ENCODE measurements at regions not wholly inside any gene's neighbourhood (a gene's known extent, or its start where the extent isn't known, plus 50 kb on each side); places are given as distances from the start of the nearest gene placed in this dataset.

DNA sequence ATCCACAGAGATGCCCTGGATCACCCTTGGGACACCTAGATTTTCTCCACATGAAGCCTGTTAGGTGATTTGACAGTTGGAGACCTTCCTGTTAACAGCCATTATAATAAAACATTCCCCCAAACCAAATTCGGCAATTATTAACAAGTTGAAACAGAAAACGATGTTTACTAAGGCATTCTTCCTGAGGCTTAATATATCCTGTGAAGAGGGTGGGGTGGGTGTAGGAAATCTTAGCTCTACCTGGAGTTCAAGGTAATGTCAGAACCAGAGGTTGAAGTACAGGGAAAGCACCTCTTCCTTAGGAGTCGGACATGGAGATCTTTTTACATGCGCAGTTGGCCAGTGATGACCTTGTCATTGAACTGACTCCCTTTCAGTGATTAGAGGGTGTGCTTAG lies 143.0 kb downstream of the FGF9 start:
- intact Hi-C loops (cut with DNase I), result no loop called here
- DNase-seq (no peak), ATAC-seq (ENCODE audit: poor library complexity) (no peak)

DNA sequence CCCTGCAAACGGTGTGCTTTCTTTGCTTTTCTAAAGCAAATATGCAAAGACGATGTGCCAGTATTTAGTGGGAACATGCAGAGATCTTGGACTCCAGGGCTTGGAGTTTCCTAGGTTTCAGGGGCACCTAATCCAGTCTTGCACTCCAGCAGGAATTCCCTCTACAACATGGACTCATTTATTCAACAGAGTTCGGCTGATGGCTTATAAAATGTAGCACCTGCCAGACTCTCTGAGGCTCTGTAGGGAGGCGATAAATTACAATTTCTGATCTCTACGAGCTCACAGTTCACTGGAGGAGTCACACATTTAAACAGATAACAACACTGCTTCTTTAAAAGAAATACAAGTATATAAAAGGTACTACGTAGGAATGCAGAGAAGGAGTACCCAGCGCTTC lies 143.7 kb downstream of the FGF9 start:
- DNase-seq (no peak), ATAC-seq (ENCODE audit: poor library complexity) (no peak)
- intact Hi-C loops (cut with DNase I), result no loop called here

DNA sequence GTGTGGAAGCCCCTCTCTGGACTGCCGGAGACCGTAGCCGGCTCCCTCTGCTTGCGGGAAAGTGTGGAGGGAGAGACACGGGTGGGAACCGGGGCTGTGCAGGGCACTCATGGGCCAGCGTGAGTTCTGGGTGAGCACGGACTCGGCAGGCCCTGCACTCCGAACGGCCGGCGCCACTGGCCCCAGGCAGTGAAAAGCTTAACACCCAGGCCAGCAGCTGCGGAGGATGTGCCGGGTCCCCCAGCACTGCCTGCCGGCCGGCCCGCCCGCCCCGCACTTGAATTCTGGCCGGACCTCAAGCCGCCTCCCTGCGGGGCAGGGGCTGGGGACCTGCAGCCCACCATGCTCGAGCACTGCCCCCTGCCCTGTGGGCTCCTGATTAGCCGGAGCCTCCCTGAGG lies 147.0 kb downstream of the FGF9 start:
- ATAC-seq (ENCODE audit: poor library complexity) (no peak), DNase-seq (no peak)
- intact Hi-C loops (cut with DNase I), result no loop called here

DNA sequence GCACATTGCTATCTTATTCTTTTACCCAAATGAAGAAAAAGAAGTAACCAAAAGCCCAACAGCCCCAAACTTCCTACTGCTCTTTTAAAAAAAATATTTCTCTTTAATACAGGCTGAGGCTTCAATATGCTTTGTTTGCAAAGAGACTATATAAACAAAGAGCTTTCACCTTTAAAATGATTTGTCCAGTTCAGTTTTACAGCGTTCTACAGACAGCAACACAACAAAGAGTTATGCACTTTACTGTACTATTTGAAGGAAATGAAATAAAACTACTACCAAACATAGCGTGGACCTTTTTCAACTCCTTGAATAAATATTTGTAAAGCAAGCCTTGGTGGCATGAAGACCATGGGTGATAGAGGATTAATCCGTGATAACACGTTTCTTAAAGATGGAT lies 151.2 kb downstream of the FGF9 start:
- intact Hi-C loops (cut with DNase I), result no loop called here
- DNase-seq (no peak), ATAC-seq (ENCODE audit: poor library complexity) (no peak)

DNA sequence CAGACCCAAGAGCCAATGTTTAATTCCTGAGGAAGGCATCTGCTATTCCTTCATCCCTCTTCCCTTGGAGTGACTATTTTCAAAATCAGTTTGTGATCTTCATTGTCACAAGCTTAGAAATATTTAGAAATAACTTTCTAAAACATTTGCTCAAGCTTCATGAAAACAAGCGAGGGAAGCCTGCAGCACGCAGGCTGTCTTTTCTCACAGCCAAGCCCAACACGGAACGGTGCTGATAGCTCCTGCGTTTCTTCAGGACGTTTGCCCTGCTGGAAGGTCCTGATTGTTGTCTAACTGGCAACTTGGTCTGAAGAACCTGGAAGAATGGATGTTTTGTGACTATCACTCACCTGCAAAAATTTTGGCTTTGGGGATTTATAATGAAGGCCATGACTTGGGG lies 152.5 kb downstream of the FGF9 start:
- DNase-seq, result no peak
- intact Hi-C loops (cut with DNase I), result no loop called here
- ATAC-seq (ENCODE audit: poor library complexity), result peak; percentile 56

DNA sequence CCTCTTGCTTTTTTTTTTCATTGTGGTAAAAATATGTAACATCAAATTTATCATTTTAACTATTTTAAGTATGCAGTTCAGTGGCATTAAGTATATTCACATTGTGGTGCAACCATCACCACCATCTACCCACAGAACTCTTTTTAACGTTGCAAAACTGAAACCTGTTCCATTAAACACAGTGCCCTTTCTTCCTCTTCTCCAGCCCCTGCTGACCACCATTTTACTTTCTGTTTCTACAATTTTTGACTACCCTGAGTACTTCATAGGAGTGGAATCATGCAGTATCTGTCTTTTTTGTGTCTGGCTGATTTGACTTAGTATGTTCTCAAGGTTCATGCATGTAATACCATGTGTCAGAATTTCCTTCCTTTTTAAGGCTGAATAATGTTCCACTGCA lies 153.1 kb downstream of the FGF9 start:
- intact Hi-C loops (cut with DNase I), result no loop called here
- no peak for ATAC-seq (ENCODE audit: poor library complexity)

DNA sequence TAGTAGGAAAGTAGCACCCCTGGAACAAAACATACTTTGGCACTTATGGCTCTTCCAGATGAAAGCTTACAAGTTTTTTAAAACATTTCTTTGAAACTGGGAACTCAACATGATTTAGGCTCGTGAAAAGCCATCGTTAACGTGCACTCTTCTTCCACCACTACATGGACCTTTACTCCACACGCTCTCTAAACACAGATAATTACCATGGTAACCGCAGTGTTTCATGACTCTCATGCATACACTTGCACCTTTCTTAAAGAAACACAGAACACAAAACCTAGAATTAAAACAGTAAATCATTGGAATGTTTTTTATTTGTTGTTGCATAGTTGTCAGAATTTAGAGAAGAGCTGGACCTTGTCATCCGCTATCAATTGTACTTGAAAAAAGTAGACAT lies 154.3 kb downstream of the FGF9 start:
- ATAC-seq (ENCODE audit: poor library complexity), result peak; percentile 55
- DNase-seq, result no peak
- intact Hi-C loops (cut with DNase I), result no loop called here

More for the DNA sequence above, 153.1 kb downstream of the FGF9 start:
- DNase-seq, result no peak

DNA sequence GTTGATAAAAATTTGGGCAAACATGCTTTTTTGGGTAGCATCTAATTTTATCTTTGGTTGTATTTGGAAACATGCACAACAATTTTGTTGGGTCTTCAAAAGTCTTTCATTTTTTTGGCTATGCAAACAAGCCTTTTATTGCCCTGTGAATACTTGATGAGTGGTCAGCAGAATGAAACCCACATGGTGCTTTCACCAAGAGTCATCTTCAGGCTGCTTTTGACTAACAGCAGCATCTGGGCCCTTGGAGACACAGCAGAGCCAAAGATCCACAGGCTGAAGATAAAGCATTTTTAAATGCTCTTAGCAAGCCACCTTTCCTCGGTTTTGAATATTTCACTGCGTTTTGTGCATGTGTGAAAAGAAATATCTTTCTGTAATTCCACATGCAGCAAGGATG lies 154.9 kb downstream of the FGF9 start:
- ATAC-seq (ENCODE audit: poor library complexity) (no peak), DNase-seq (no peak)
- intact Hi-C loops (cut with DNase I), result no loop called here

DNA sequence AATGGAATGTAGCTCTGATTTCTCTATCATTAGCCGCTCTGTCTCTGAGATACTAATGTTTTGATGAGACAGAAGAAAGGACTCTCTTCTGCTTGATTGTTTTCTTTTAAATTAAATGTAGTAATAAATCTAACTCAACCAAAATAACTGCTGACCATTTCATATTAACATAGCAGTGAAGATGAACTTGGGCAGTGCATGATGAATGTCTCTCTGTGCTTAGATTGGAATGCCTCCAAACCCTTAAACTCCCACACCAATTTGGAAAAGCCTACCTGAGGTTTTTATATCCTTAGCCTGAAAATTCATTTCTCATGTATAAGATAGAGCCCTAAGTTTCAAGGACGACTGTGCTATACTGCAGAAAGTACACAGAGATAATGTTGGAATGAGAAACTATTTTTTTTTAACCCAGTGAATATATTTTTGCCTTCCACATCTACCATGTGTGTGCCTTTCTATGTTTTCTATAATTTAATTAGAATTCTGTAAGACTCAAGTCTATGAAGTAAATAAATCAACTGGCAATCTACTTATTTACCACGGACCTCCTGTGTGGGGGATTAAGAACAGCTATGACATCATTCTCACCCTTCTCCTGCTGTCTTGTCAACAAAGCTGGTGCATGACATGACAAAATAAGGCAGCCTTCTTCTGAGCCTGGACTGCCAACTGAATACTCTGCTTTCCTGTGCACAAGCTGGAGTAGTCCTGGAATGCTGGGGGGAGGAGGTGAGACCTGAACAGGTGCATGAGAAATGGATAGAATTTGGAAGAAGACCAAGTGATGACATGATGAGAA lies 155.5 kb downstream of the FGF9 start:
- intact Hi-C loops (cut with DNase I), result no loop called here
- ATAC-seq (ENCODE audit: poor library complexity) (no peak), DNase-seq (no peak)

DNA sequence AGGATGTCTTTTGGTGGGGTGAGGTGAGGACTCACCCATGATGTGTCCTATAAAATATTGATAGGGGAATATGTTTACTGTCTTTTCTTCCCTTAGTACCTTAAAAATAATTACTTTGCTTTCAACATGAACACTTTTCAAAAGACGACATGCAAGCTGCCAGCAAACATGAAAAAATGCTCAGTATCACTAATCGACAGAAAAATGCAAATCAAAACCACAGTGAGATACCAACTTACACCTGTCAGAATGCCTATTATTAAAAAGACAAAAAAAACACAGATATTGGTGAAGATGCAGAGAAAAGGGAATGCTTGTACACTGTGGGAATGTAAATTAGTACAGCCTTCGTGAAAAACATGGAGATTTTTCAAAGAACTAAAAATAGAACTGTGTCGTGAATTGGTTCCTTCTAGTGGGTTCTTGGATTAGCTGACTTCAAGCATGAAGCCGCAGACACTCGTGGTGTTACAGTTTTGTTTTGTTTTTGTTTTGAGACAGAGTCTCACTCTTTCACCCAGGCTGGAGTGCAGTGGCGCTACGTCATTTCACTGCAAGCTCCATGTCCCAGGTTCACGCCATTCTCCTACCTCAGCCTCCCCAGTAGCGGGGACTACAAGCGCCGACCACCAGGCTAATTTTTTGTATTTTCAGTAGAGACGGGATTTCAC lies 160.9 kb downstream of the FGF9 start:
- ATAC-seq (ENCODE audit: poor library complexity) (no peak), DNase-seq (no peak)
- intact Hi-C loops (cut with DNase I), result no loop called here

DNA sequence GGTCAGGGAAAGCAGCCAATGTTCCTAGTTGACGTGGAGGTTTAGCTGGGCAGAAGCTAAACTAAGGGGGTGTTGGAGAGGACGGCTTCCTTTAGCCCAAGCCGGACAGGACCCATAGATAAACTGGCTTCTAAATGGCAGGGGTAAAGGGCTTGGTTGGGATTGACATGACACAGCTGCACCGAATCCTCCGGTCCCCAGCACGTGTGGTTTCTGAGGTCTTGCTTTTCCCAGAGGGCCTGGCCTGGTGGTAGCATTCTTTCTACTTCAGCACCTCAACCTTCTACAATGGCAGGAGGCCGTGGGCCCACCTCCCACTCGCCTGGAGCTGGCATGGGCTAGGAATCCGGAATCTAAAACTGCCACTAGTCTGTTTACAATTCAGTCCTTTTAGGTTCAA lies 163.0 kb downstream of the FGF9 start:
- intact Hi-C loops (cut with DNase I), result no loop called here
- DNase-seq (no peak), ATAC-seq (ENCODE audit: poor library complexity) (no peak)

DNA sequence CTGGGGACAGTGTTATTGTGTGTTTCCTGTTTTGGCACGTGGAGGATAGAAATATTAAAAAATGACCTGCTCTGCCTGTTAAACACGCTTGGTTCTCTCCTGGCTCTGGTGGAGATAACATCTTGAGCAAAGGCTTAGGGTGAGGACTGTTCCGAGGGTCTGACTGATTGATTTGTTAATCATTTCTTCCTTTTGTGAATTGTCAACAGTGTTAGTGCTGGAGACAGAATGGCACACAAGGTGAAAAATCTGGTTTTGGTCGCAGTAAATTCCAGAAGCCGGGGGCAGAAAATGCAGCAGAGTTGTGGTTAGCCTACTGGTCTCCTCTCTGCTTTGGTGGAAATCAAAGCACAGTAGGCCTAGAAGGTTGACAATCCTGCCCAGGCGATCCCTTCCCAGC lies 163.6 kb downstream of the FGF9 start:
- intact Hi-C loops (cut with DNase I), result no loop called here
- DNase-seq (no peak), ATAC-seq (ENCODE audit: poor library complexity) (no peak)

DNA sequence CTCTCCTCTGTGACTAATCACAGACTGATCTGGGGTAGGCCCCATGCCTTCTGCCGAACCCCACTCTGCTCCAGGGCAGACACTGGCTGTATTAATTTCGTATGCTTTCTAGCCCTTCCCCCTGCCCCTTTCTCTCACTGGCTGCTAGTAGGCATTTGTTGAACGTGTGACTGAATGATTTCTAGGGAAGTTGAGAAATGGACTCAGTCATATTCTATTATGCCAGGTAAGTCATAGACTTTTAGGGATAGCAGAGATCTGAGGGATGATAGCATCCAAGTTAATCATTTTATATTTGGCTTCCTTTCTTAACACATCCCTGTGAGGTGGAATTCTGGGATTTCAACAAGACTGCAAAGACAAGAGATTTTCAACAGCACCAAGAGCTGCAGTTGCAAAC lies 166.4 kb downstream of the FGF9 start:
- intact Hi-C loops (cut with DNase I), result no loop called here
- ATAC-seq (ENCODE audit: poor library complexity) (no peak), DNase-seq (no peak)

DNA sequence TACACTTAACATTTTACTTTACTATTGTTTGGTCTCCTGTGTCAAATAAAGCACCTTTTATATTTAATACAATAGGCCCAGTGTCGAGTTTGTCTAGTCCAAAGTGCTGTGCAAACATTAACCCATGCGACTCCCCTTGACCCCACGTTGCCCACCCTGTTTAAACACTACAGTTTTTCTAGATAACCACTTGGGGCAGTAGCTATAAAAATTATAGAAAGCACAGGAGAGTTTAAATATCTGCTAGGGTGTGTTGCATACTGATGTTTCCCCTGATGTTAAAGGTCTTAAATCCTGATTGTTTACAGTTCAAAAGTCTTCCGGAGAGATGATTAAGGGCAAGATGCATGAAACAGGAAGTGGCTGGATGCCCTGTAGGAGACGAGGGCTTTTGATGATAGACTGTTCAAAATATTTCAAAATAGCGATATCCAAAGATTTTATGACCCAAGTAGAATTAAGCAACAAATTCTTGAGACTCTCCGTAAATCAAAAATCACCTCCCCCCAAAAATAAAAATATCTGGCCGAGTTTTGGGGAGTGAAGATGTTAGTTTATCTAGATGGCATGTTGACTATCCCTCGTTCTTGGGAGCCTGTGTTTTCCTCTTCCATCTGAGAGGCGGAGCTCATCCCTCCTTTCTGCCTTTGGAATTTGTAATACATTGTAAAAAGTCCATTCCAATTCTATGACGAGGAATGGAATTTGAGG lies 167.1 kb downstream of the FGF9 start:
- ATAC-seq (ENCODE audit: poor library complexity) (no peak), DNase-seq (no peak)
- intact Hi-C loops (cut with DNase I), result no loop called here

DNA sequence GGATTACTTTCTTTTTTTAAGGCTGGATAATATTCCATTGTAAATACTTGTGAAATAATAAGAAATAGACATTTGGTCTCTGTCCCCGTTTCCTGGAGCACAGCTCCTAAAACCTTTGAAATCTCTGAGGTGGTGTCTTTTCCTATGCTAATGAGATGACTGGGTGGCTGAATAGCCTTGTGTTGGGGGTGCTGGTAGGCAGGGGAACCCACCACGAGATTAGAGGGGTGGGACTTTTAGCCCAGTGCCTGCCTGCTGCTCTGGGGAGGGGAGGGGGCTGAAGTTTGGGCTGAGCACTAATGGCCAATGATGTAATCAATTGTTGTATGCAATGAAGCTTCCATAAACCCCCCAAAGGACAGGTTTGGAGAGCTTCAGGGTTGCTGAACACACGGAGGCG lies 175.7 kb downstream of the FGF9 start:
- intact Hi-C loops (cut with DNase I), result no loop called here
- DNase-seq (no peak), ATAC-seq (ENCODE audit: poor library complexity) (no peak)

DNA sequence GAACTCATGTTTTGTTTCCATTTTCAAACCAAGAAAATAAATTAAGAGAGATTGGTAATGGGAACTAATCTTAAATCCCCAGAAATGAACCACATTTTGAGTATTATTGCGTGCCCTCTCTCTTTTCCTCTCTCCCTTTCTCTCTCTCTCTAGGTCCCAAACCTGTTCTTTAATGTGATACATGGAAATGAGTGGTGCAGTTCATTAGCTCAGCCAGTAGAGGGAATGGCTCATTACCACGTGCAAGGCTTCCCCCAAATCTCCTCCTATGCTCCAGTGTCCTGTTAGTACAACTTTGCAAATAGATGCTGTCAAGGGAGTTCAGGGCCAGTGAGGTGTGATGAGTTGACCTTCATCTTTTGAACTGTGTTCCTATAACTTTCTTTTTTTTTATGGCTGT lies 178.4 kb downstream of the FGF9 start:
- DNase-seq, result no peak
- ATAC-seq (ENCODE audit: poor library complexity), result peak; percentile 81
- intact Hi-C loops (cut with DNase I), result no loop called here

DNA sequence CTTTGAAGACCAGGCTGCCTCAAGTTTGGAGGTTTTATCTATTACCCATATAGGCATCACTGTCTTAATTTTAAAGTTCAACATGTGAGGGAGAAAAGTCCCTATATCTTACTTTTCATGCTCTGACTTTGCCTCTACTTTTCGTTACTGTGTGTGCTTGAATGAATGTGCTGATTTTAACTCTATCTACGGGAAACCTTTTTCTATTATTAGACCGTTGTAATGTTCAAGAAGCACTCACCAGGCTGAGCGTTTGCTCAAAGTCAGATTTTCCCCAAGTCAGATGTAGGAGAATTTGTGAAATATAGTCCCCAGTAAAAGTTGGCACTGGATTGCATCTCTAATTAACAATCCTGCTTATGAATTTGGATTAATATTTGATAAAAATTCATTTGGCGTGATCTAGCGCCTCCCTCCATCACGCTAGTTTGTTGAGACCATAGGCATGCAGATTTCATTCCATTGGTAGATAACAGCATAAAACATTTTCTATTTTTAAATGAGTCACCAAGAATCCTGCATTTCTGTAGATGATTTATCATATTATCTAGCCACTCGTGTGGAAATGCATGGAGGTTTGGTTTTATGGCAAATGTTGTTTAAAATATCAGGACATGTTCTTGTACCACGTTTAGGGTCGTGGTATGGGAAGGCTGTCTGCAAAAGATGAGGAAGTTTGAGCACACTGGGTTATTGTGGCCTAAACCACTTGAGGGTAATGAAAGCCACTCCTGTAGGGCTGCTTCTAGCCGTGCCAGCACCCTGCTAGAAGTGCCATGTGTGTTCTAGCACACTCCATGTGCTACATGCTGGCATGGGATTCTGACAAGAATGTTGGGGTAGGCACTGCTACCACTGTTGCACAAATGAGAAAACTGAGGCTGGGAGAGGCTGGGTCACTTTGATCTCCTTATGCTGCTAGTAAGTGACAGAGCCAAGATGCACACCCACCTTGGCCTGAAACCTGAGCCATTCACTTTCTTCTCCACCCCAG lies 179.4 kb downstream of the FGF9 start:
- intact Hi-C loops (cut with DNase I), result no loop called here
- peak; percentile 53 for ATAC-seq (ENCODE audit: poor library complexity)

DNA sequence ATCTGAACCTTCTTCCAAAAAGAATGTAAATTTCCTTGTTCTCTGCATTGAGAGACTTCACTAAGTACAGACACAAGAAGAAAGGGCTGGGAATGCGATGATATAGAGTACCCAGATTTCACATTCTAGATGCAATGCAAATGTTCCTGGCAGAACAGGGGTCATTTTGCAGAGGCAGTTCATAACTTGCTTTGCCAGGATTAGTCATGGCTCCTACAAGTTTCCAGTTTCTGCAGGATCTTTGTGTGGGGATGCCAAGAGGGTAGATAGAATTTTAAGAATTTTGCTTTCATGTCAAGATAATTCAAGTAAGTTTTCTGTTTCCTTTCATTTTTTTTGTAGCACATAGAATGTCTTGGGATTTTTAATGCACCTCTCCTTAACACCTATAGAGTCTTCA lies 181.2 kb downstream of the FGF9 start:
- DNase-seq, result no peak
- ATAC-seq (ENCODE audit: poor library complexity), result no peak
- intact Hi-C loops (cut with DNase I), result no loop called here

More for the DNA sequence above, 179.4 kb downstream of the FGF9 start:
- no peak for DNase-seq

DNA sequence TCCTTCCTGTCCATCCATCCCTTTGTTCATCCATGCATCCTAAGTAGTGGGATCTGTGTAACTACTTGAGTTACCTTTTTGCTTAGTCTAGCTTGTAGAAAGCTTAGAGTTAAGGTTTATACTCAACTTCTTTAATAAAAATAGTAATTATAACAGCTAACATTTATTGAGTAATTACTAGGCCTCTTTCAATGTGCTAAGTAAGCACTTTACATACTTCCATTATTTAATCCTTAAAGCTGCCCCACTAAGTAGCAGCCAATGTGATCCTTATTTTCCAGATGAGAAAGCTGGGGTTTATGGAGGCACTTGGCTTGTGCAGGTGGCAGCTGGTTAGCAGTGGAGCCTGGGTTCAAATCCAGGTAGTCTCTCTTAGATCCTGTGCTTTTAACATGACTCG lies 182.9 kb downstream of the FGF9 start:
- DNase-seq (no peak), ATAC-seq (ENCODE audit: poor library complexity) (no peak)
- intact Hi-C loops (cut with DNase I), result no loop called here
